Heart left ventricle (tissue), 16 donors: ENCODE measurements at regions not wholly inside any gene's neighbourhood (a gene's known extent, or its start where the extent isn't known, plus 50 kb on each side); places are given as distances from the start of the nearest gene placed in this dataset.

Experiments
- ATAC-seq, 4 donors: fragments of 200-7000 bp; cut with Tn5 transposase; one replicate each; pipeline ENCODE4 v1.9.1; 2020 to 2022; ENCODE audit warnings: moderate library complexity in 4 of 4, mild to moderate bottlenecking in 3 of 4, moderate number of reproducible peaks in 1 of 4
- DNase-seq, 5 donors: peaks; one replicate each; pipeline ENCODE4 v3.0.0-alpha.2; 2020
- H3K27ac ChIP-seq, 12 donors: fragments of 200-600 bp; sonication (generic) in 4 of 12; one replicate each; pipeline versions ENCODE4 v1.5.0 to v1.8.0; 2016 to 2022; ENCODE audit warnings: mild to moderate bottlenecking in 2 of 12
- H3K27me3 ChIP-seq, 9 donors: fragments of 200-600 bp; sonication (generic) in 2 of 9; one replicate each; pipeline versions ENCODE4 v1.5.1 to v1.8.0; 2016 to 2022; ENCODE audit warnings: mild to moderate bottlenecking in 3 of 9
- H3K36me3 ChIP-seq, 9 donors: fragments of 200-600 bp; sonication (generic) in 2 of 9; one replicate each; pipeline versions ENCODE4 v1.5.0 to v1.8.0; 2018 to 2022; ENCODE audit warnings: mild to moderate bottlenecking in 2 of 9
- H3K4me1 ChIP-seq, 12 donors: fragments of 200-600 bp; sonication (generic) in 4 of 12; one replicate each; pipeline versions ENCODE4 v1.5.0 to v1.8.0; 2016 to 2022; ENCODE audit warnings: mild to moderate bottlenecking in 3 of 12
- H3K4me3 ChIP-seq, 12 donors: fragments of 200-600 bp; sonication (generic) in 4 of 12; one replicate each; pipeline versions ENCODE4 v1.5.0 to v1.8.0; 2017 to 2022; ENCODE audit warnings: mild to moderate bottlenecking in 9 of 12, moderate library complexity in 4 of 12
- H3K9me3 ChIP-seq, 12 donors: fragments of 200-600 bp; sonication (generic) in 4 of 12; one replicate each; pipeline versions ENCODE4 v1.5.0 to v1.8.0; 2016 to 2022; ENCODE audit warnings: mild to moderate bottlenecking in 1 of 12
- POLR2A ChIP-seq, 2 donors: fragments of 450-650 bp; IDR thresholded peaks; one replicate each; pipeline ENCODE4 v1.6.1; 2017; ENCODE audit warnings: antibody characterized with exemption in 2 of 2, mild to moderate bottlenecking in 2 of 2, moderate library complexity in 2 of 2
- WGBS, 4 donors: extraction: QIAGEN DNeasy Blood & Tissue Kit in 2 of 4; methylation state at CpG; one replicate each; pipeline versions ENCODE4 v1.1.5 to v1.1.7; 2013 to 2018; 5-methylcytosine and 5-hydroxymethylcytosine counted together
- intact Hi-C, 10 donors: fragments of 100-400 bp; cut with DNase I; formaldehyde crosslinking; loops; one replicate each; pipeline versions ENCODE4 v1.11.1 to v1.14.2; 2022
- TF ChIP-seq, protein P1 (sequence below), 12 donors: fragments of 200-600 bp; sonication (generic) in 4 of 12; IDR thresholded peaks; one replicate each; pipeline versions ENCODE4 v1.5.0 to v1.8.0; 2018 to 2022; ENCODE audit warnings: antibody characterized with exemption in 12 of 12, mild to moderate bottlenecking in 5 of 12
- donor health status: ischemic (EF 13 %, LVEDD 7.1; RV severe dilation, severe dysfunction).
- donor health status: healthy with polysubstance abuse.
- donor health status: DM: no; HTN: yes; CAD: no.
- donor health status: DM: no; HTN: no; CAD: no.
- donor health status: ischemic (EF 25% LVEDD 6.9; RV normal size, moderate dysfunction).
- donor health status: ischemic (EF 25% LVEDD 5.7; RV mildly dilated, moderate dysfunction).
- donor health status: healthy.
- donor health status: DM: yes; HTN: yes; CAD: no.
- donor health status: ischemic (EF 35%, LVEDD 5.7; RV mildly dilated, moderate dysfunction).
- donor health status: nonischemic (EF 11% LVEDD 7.7; RV severe dilation, severe dysfunction).
- donor health status: DM: yes; HTN: yes; CAD: no.
- donor health status: PGD.
- donor health status: ischemic (EF 29% LVEDD 5.4; RV normal size, mild dysfunction).
- donor health status: nonischemic (EF 23%, LVEDD 6.1; RV moderate dilation, normal function).

DNA sequence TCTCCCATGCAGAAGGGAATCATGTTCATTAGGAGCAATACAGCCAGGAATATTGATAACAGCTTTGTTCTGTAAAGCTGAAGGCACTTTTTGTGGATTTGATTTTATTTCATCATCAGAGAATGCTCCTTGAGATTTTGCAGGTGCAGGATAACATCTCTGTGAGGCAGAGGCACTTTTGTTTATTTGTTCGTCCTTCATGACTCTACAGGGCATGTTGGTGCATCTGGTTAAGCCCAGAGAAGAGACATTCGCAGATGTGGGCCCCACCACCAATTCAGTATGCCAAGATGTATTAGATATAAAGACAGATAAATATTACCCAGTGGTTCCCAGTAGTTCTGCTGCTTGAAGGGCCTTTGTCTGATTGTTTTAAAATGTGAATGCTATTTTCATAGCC is 368.1 kb upstream of the SEMA6D start:
- no peaks in the 10 kb centered on the region for H3K9me3 ChIP-seq
- TF ChIP-seq, protein P1, sequence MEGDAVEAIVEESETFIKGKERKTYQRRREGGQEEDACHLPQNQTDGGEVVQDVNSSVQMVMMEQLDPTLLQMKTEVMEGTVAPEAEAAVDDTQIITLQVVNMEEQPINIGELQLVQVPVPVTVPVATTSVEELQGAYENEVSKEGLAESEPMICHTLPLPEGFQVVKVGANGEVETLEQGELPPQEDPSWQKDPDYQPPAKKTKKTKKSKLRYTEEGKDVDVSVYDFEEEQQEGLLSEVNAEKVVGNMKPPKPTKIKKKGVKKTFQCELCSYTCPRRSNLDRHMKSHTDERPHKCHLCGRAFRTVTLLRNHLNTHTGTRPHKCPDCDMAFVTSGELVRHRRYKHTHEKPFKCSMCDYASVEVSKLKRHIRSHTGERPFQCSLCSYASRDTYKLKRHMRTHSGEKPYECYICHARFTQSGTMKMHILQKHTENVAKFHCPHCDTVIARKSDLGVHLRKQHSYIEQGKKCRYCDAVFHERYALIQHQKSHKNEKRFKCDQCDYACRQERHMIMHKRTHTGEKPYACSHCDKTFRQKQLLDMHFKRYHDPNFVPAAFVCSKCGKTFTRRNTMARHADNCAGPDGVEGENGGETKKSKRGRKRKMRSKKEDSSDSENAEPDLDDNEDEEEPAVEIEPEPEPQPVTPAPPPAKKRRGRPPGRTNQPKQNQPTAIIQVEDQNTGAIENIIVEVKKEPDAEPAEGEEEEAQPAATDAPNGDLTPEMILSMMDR (IDR thresholded peaks at IDR 0.05) = no peak
- TF ChIP-seq POLR2A (IDR thresholded peaks at IDR 0.05) = no peak
- H3K27ac ChIP-seq = no peak overlapping the region
- H3K4me3 ChIP-seq = no peak overlapping the region
- ATAC-seq (no peak), DNase-seq (no peak)
- WGBS, 4 donors = 94 to 97% (median 96%) methylated on average over 2 of the region's 2 CpGs
- H3K4me1 ChIP-seq = no peaks in the 10 kb centered on the region
- intact Hi-C loops = no loop called here
- no peaks in the 10 kb centered on the region for H3K36me3 ChIP-seq
- no peaks in the 10 kb centered on the region for H3K27me3 ChIP-seq

DNA sequence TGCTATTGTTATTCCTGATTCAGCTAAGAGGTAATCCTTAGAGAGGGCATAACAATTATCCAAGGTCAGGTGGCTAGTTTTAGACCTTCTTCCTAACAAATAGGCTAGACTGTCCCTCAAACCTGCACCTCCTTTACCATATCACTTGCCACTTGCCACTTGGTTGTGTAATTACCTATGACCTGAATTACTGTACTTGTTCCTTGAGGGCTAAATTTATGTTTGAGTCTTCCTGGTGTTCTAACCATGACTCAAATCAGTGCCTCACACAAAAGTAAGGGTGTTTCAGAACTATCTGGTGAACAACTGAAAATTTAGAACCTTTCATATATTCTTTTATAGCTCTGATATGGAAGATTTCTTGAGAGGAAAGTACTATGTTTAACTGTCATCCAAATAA is 365.8 kb upstream of the SEMA6D start:
- DNase-seq (no peak), ATAC-seq (no peak)
- H3K4me3 ChIP-seq = no peak overlapping the region
- intact Hi-C loops = no loop called here
- no peak overlapping the region for H3K27ac ChIP-seq
- H3K27me3 ChIP-seq = no peaks in the 10 kb centered on the region
- H3K9me3 ChIP-seq = no peaks in the 10 kb centered on the region
- TF ChIP-seq, protein P1 (IDR thresholded peaks at IDR 0.05) = no peak
- TF ChIP-seq POLR2A (IDR thresholded peaks at IDR 0.05) = no peak
- H3K36me3 ChIP-seq = no peaks in the 10 kb centered on the region
- no peaks in the 10 kb centered on the region for H3K4me1 ChIP-seq

DNA sequence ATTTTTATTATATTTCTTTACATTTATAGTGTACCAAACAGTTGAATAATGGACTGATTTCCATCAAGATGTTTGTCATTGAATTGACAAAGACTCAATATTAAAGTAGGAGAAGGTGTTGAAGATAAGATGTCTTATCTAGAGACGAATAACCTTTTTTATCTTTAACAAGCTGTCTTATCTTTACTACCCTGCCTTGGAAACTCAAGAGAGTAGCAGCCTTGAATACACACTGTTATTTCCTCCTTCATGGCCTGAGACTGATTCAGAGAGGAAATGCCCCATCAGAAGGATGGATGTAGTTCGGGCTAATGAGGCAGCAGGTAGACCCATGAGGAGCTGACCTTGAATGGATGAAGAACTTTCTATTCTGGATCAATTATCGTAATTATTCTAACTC is 365.1 kb upstream of the SEMA6D start:
- no peaks in the 10 kb centered on the region for H3K27me3 ChIP-seq
- H3K27ac ChIP-seq = no peak overlapping the region
- H3K9me3 ChIP-seq = no peaks in the 10 kb centered on the region
- no peak for TF ChIP-seq POLR2A (IDR thresholded peaks at IDR 0.05)
- TF ChIP-seq, protein P1 (IDR thresholded peaks at IDR 0.05) = no peak
- H3K4me1 ChIP-seq = no peaks in the 10 kb centered on the region
- 74 to 79% (median 77%) methylated on average over 3 of the region's 3 CpGs for WGBS, 4 donors
- no peaks in the 10 kb centered on the region for H3K36me3 ChIP-seq
- ATAC-seq (no peak), DNase-seq (no peak)
- intact Hi-C loops = no loop called here
- H3K4me3 ChIP-seq = no peak overlapping the region

DNA sequence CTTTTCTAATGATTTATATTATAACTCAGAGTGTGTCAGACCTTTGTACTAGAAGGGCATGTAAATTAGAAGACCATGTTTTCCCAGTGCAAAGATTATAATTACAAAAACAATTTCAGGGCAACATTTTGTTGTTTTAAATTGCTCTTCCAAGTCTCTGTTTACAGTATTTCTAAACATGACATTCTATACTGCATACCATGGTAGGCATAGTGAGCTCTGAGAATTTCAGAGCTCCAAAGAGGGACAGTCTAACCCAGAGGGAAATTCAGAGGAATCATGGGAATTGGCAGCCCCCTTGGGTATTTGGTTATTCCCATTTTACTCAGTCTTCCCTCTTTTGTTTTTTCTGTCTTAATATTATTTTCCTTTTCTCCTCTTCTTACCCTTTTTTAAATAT is 361.5 kb upstream of the SEMA6D start:
- Histone ChIP-seq H3K36me3 (no peaks in the 10 kb centered on the region), H3K27me3 (no peaks in the 10 kb centered on the region), H3K4me3 (no peak overlapping the region), H3K9me3 (no peaks in the 10 kb centered on the region), H3K4me1 (no peaks in the 10 kb centered on the region), H3K27ac (no peak overlapping the region)
- ATAC-seq = no peak
- intact Hi-C loops = no loop called here
- no peak for TF ChIP-seq POLR2A (IDR thresholded peaks at IDR 0.05)
- TF ChIP-seq, protein P1 (IDR thresholded peaks at IDR 0.05) = no peak
- DNase-seq = no peak
